ENCODE measurements at regions not wholly inside any gene's neighbourhood (a gene's known extent, or its start where the extent isn't known, plus 50 kb on each side); places are given as distances from the start of the nearest gene placed in this dataset.
"Not testable (repeated sequence)": the region's sequence is repeated elsewhere in the genome, so short reads cannot be mapped to it uniquely, and the experiment has no call there.

- no peak for DNase-seq (ENCODE audit: low read depth)
These were observed 371.2 kb downstream of the SH2D1A start for GRCh38 chrX:124717537-124717936.

GRCh38 chrX:124719060-124719459, 372.7 kb downstream of the SH2D1A start:
- no peak for DNase-seq (ENCODE audit: low read depth)

- no peak for DNase-seq (ENCODE audit: low read depth)
These were observed 374.2 kb downstream of the SH2D1A start for GRCh38 chrX:124720532-124720931.

- DNase-seq (ENCODE audit: low read depth): no peak
These were observed 379.1 kb downstream of the SH2D1A start for GRCh38 chrX:124725502-124725901.

- no peak for DNase-seq (ENCODE audit: low read depth)
These were observed 379.9 kb downstream of the SH2D1A start for GRCh38 chrX:124726292-124726691.

- no peak for DNase-seq (ENCODE audit: low read depth)
These were observed 380.5 kb downstream of the SH2D1A start for GRCh38 chrX:124726881-124727280.

GRCh38 chrX:124736553-124737270, 390.3 kb downstream of the SH2D1A start:
- no peak for DNase-seq (ENCODE audit: low read depth)

- no peak for DNase-seq (ENCODE audit: low read depth)
These were observed 391.4 kb downstream of the SH2D1A start for GRCh38 chrX:124737771-124738170.

- DNase-seq (ENCODE audit: low read depth): no peak
These were observed 400.9 kb downstream of the SH2D1A start for GRCh38 chrX:124747295-124747694.

GRCh38 chrX:124764354-124764753, 418.0 kb downstream of the SH2D1A start:
- no peak for DNase-seq (ENCODE audit: low read depth)

GRCh38 chrX:124769166-124769565, 422.8 kb downstream of the SH2D1A start:
- no peak for DNase-seq (ENCODE audit: low read depth)

- DNase-seq (ENCODE audit: low read depth): no peak
These were observed 424.9 kb downstream of the SH2D1A start for GRCh38 chrX:124771292-124771691.

GRCh38 chrX:124788253-124788652, 441.9 kb downstream of the SH2D1A start:
- not testable (repeated sequence) for DNase-seq (ENCODE audit: low read depth)

GRCh38 chrX:124789874-124790273, 443.5 kb downstream of the SH2D1A start:
- not testable (repeated sequence) for DNase-seq (ENCODE audit: low read depth)

- no peak for DNase-seq (ENCODE audit: low read depth)
These were observed 445.2 kb downstream of the SH2D1A start for GRCh38 chrX:124791492-124792095.

GRCh38 chrX:124796989-124797388, 450.6 kb downstream of the SH2D1A start:
- no peak for DNase-seq (ENCODE audit: low read depth)

GRCh38 chrX:124804962-124805361, 458.6 kb downstream of the SH2D1A start:
- no peak for DNase-seq (ENCODE audit: low read depth)

- DNase-seq (ENCODE audit: low read depth): no peak
These were observed 459.1 kb downstream of the SH2D1A start for GRCh38 chrX:124805486-124805885.

GRCh38 chrX:124814106-124814505, 467.7 kb downstream of the SH2D1A start:
- no peak for DNase-seq (ENCODE audit: low read depth)

GRCh38 chrX:124818033-124818432, 471.7 kb downstream of the SH2D1A start:
- DNase-seq (ENCODE audit: low read depth): no peak

- no peak for DNase-seq (ENCODE audit: low read depth)
These were observed 472.4 kb downstream of the SH2D1A start for GRCh38 chrX:124818764-124819163.

GRCh38 chrX:124820738-124821137, 474.4 kb downstream of the SH2D1A start:
- DNase-seq (ENCODE audit: low read depth): no peak

GRCh38 chrX:124827258-124827845, 481.0 kb downstream of the SH2D1A start:
- DNase-seq (ENCODE audit: low read depth): no peak

Measured in GM04503 (cell line).